ENCODE measurements at regions not wholly inside any gene's neighbourhood (a gene's known extent, or its start where the extent isn't known, plus 50 kb on each side); places are given as distances from the start of the nearest gene placed in this dataset.

DNA sequence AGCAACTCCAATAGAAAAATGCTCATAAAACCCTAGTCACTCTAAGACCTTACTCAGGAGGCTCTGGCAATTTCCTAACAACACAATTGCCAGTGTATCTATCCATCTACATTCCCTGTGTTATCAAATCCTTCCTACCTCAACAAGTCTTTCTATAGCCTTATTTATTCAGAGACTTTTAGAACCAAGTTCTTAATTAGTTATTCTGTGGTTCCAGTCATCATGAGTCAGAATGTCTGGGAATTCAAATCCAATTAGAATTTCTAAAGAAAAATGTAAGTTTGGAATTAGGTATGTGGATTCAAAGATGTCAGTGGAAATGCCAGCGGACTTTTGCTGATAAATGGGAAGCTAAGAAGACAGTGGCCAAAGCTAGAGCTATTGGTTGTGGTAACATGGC, 302.6 kb upstream of the C1orf87 start:
- DNase-seq (no peak), ATAC-seq (no peak)
- no peak overlapping the region for H3K27ac ChIP-seq
- no peaks in the 10 kb centered on the region for H3K4me1 ChIP-seq
- intact Hi-C loops (cut with DNase I): no loop called here
- H3K9me3 ChIP-seq: peaks cover 0 to 10% of the 10 kb centered on the region in 2 donors
- H3K36me3 ChIP-seq: no peaks in the 10 kb centered on the region
- no peak overlapping the region for H3K4me3 ChIP-seq
- H3K27me3 ChIP-seq: no peaks in the 10 kb centered on the region
- TF ChIP-seq, protein P1, sequence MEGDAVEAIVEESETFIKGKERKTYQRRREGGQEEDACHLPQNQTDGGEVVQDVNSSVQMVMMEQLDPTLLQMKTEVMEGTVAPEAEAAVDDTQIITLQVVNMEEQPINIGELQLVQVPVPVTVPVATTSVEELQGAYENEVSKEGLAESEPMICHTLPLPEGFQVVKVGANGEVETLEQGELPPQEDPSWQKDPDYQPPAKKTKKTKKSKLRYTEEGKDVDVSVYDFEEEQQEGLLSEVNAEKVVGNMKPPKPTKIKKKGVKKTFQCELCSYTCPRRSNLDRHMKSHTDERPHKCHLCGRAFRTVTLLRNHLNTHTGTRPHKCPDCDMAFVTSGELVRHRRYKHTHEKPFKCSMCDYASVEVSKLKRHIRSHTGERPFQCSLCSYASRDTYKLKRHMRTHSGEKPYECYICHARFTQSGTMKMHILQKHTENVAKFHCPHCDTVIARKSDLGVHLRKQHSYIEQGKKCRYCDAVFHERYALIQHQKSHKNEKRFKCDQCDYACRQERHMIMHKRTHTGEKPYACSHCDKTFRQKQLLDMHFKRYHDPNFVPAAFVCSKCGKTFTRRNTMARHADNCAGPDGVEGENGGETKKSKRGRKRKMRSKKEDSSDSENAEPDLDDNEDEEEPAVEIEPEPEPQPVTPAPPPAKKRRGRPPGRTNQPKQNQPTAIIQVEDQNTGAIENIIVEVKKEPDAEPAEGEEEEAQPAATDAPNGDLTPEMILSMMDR (IDR thresholded peaks at IDR 0.05): no peak

DNA sequence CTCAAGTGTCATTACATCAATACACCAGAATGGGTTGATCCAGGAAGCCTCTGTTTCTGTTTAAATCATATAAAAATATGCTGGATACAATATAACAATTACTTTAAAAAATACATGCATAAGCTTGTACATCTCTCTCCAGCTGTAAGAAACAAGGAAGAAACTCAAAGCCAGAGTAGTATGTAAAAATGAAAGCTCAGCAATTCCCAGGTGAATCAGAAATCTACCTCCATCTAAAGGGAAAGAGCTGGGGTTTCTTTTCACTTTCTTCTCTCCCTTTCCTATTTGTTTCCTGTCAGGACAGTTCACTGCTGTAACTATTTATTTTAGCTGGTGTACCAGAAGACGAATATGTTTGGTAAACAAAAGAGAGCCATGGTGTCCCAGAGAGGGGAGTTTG, 301.0 kb upstream of the C1orf87 start:
- TF ChIP-seq, protein P1 (IDR thresholded peaks at IDR 0.05): no peak
- no peak for ATAC-seq

DNA sequence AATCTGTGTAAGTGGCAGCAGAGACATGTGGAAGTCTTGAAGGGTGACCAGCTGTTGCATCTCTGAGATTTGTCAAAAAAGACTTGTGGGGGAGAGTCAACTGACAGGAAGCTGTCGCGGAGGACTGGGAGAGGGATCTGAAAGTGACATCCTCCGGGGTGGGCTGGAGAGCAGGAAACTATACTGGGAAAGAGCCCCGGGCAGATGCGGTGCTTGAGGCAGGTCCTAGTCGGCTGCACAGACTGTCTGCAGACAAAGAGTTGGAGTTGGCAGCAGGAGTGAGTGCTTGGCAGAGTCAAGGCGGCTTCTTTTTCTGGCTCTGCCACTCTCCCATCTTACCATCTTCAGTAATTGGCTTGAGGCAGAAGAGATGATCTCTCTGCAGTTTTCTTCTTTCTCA, 294.0 kb upstream of the C1orf87 start:
- no peaks in the 10 kb centered on the region for H3K36me3 ChIP-seq
- H3K27me3 ChIP-seq: no peaks in the 10 kb centered on the region
- TF ChIP-seq, protein P1 (IDR thresholded peaks at IDR 0.05): no peak
- intact Hi-C loops (cut with DNase I): no loop called here
- H3K9me3 ChIP-seq: peaks cover 0 to 13% of the 10 kb centered on the region in 2 donors
- no peak overlapping the region for H3K27ac ChIP-seq
- H3K4me1 ChIP-seq: no peaks in the 10 kb centered on the region
- ATAC-seq (no peak), DNase-seq (peak in 2 of 4 donors; percentile 4 to 40)
- no peak overlapping the region for H3K4me3 ChIP-seq

More for the DNA sequence above, 301.0 kb upstream of the C1orf87 start:
- Histone ChIP-seq H3K9me3 (peaks cover 0 to 13% of the 10 kb centered on the region in 2 donors), H3K27ac (no peak overlapping the region), H3K4me1 (no peaks in the 10 kb centered on the region), H3K36me3 (no peaks in the 10 kb centered on the region), H3K4me3 (no peak overlapping the region), H3K27me3 (no peaks in the 10 kb centered on the region)
- DNase-seq: no peak
- intact Hi-C loops (cut with DNase I): no loop called here

DNA sequence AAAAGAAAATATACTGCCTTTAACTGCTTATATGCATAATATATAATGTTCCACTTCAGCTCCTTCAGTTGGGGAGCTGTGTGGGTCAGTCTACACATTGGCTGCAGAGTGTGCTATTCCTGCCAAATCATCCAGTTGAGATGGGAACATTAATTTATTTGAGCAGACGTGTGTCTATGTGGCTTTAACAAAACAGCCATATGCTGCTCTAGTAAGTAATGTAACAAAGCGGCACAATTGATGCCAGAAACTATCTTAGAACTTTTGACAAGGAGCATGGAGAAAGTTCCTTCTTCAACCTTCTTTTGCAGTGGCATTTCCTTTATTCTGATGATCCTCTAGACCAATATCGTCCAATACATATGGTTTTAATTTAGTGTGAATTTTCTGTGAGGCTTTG, 285.9 kb upstream of the C1orf87 start:
- Histone ChIP-seq H3K27me3 (no peaks in the 10 kb centered on the region), H3K36me3 (no peaks in the 10 kb centered on the region), H3K27ac (no peak overlapping the region), H3K4me1 (no peaks in the 10 kb centered on the region), H3K9me3 (no peaks in the 10 kb centered on the region), H3K4me3 (no peak overlapping the region)
- DNase-seq (peak in 1 of 4 donors; percentile 4), ATAC-seq (no peak)
- intact Hi-C loops (cut with DNase I): no loop called here
- TF ChIP-seq, protein P1 (IDR thresholded peaks at IDR 0.05): no peak

DNA sequence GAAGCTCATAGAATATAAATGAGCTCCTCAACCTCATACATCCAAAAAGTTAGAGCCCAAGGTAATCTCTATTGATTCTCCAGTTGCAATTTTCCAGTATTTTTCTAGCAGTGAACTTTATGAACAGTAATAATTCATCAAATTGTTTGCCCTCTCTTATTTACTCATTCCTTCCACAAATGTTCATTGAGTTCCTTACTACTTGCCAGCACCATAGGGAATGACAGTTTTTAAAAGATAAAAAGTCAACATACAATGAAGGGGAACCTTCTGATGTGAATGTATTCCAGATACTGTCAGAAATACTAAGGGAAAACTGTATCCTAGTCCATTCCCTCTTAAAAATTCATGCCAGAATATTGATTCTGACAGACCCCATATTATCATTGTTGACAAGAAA, 277.0 kb upstream of the C1orf87 start:
- no peak for DNase-seq
- intact Hi-C loops (cut with DNase I): no loop called here
- Histone ChIP-seq H3K27me3 (no peaks in the 10 kb centered on the region), H3K4me1 (no peaks in the 10 kb centered on the region), H3K27ac (no peak overlapping the region), H3K4me3 (no peak overlapping the region), H3K9me3 (no peaks in the 10 kb centered on the region), H3K36me3 (no peaks in the 10 kb centered on the region)
- TF ChIP-seq, protein P1 (IDR thresholded peaks at IDR 0.05): no peak
- no peak for ATAC-seq

Measured in left lung (tissue), 4 donors.